GM19372 (cell line): ENCODE measurements at regions not wholly inside any gene's neighbourhood (a gene's known extent, or its start where the extent isn't known, plus 50 kb on each side); places are given as distances from the start of the nearest gene placed in this dataset.

ENCODE experiments used
- ATAC-seq: cut with Tn5 transposase; IDR thresholded peaks from one replicate; pipeline ENCODE4 v1.9.1; 2021; ENCODE audit warnings: mild to moderate bottlenecking, low read depth, moderate library complexity; ENCODE audit not compliant: unreplicated experiment

GRCh38 chr14:71675900-71676287, 256.3 kb upstream of the RGS6 start:
- no peak for ATAC-seq

- ATAC-seq: no peak
These were observed 251.4 kb upstream of the RGS6 start for GRCh38 chr14:71680736-71681387.

- ATAC-seq: no peak
These were observed 249.9 kb upstream of the RGS6 start for GRCh38 chr14:71682337-71682736.

GRCh38 chr14:71684323-71684722, 247.9 kb upstream of the RGS6 start:
- no peak for ATAC-seq

GRCh38 chr14:71686677-71687076, 245.6 kb upstream of the RGS6 start:
- no peak for ATAC-seq

- ATAC-seq: no peak
These were observed 244.9 kb upstream of the RGS6 start for GRCh38 chr14:71687166-71687831.

GRCh38 chr14:71688576-71688975, 243.7 kb upstream of the RGS6 start:
- no peak for ATAC-seq

- ATAC-seq: no peak
These were observed 241.8 kb upstream of the RGS6 start for GRCh38 chr14:71690478-71690877.

- ATAC-seq: no peak
These were observed 239.7 kb upstream of the RGS6 start for GRCh38 chr14:71692496-71692895.

GRCh38 chr14:71693381-71693780, 238.8 kb upstream of the RGS6 start:
- no peak for ATAC-seq

GRCh38 chr14:71694591-71695530, 237.4 kb upstream of the RGS6 start:
- no peak for ATAC-seq

- no peak for ATAC-seq
These were observed 236.4 kb upstream of the RGS6 start for GRCh38 chr14:71695611-71696350.

- ATAC-seq: no peak
These were observed 234.2 kb upstream of the RGS6 start for GRCh38 chr14:71698027-71698426.

- ATAC-seq: no peak
These were observed 233.6 kb upstream of the RGS6 start for GRCh38 chr14:71698673-71699072.

GRCh38 chr14:71701990-71702389, 230.2 kb upstream of the RGS6 start:
- no peak for ATAC-seq

- no peak for ATAC-seq
These were observed 229.4 kb upstream of the RGS6 start for GRCh38 chr14:71702786-71703185.

- no peak for ATAC-seq
These were observed 228.8 kb upstream of the RGS6 start for GRCh38 chr14:71703477-71703876.

- no peak for ATAC-seq
These were observed 228.0 kb upstream of the RGS6 start for GRCh38 chr14:71704210-71704609.

- no peak for ATAC-seq
These were observed 226.8 kb upstream of the RGS6 start for GRCh38 chr14:71705460-71705859.

- ATAC-seq: no peak
These were observed 223.2 kb upstream of the RGS6 start for GRCh38 chr14:71709076-71709475.

GRCh38 chr14:71709987-71710386, 222.2 kb upstream of the RGS6 start:
- ATAC-seq: no peak
